GF-D8 (cell line): ENCODE measurements at regions not wholly inside any gene's neighbourhood (a gene's known extent, or its start where the extent isn't known, plus 50 kb on each side); places are given as distances from the start of the nearest gene placed in this dataset.
"Not testable (repeated sequence)": the region's sequence is repeated elsewhere in the genome, so short reads cannot be mapped to it uniquely, and the experiment has no call there.

Experiments
- DNase-seq: peaks from one replicate; lab custom pipeline; 2025; lab: John Stamatoyannopoulos, UW

- DNase-seq: no peak
Observed at GRCh38 chr12:73529231-73529630, 1008.4 kb upstream of the ATXN7L3B start.

GRCh38 chr12:73529954-73530353 is 1007.7 kb upstream of the ATXN7L3B start:
- no peak for DNase-seq

- no peak for DNase-seq
Observed at GRCh38 chr12:73531752-73532151, 1005.9 kb upstream of the ATXN7L3B start.

- no peak for DNase-seq
Observed at GRCh38 chr12:73547421-73547820, 990.2 kb upstream of the ATXN7L3B start.

- no peak for DNase-seq
Observed at GRCh38 chr12:73585136-73585535, 952.5 kb upstream of the ATXN7L3B start.

GRCh38 chr12:73589220-73589619 is 948.4 kb upstream of the ATXN7L3B start:
- DNase-seq: no peak

- no peak for DNase-seq
Observed at GRCh38 chr12:73598626-73599025, 939.0 kb upstream of the ATXN7L3B start.

GRCh38 chr12:73599268-73599667 is 938.4 kb upstream of the ATXN7L3B start:
- DNase-seq: no peak

- not testable (repeated sequence) for DNase-seq
Observed at GRCh38 chr12:73605925-73606324, 931.7 kb upstream of the ATXN7L3B start.

- no peak for DNase-seq
Observed at GRCh38 chr12:73612551-73612950, 925.1 kb upstream of the ATXN7L3B start.

GRCh38 chr12:73623421-73623820 is 914.2 kb upstream of the ATXN7L3B start:
- no peak for DNase-seq

GRCh38 chr12:73625226-73625625 is 912.4 kb upstream of the ATXN7L3B start:
- no peak for DNase-seq

GRCh38 chr12:73629171-73629570 is 908.5 kb upstream of the ATXN7L3B start:
- DNase-seq: no peak

- DNase-seq: no peak
Observed at GRCh38 chr12:73629893-73630831, 907.5 kb upstream of the ATXN7L3B start.

GRCh38 chr12:73632191-73632590 is 905.4 kb upstream of the ATXN7L3B start:
- DNase-seq: no peak

GRCh38 chr12:73632661-73633060 is 905.0 kb upstream of the ATXN7L3B start:
- no peak for DNase-seq

GRCh38 chr12:73639397-73639796 is 898.2 kb upstream of the ATXN7L3B start:
- DNase-seq: not testable (repeated sequence)

- no peak for DNase-seq
Observed at GRCh38 chr12:73656375-73656774, 881.3 kb upstream of the ATXN7L3B start.

GRCh38 chr12:73659802-73660201 is 877.8 kb upstream of the ATXN7L3B start:
- no peak for DNase-seq

- DNase-seq: no peak
Observed at GRCh38 chr12:73665193-73665592, 872.4 kb upstream of the ATXN7L3B start.

- not testable (repeated sequence) for DNase-seq
Observed at GRCh38 chr12:73671550-73671949, 866.1 kb upstream of the ATXN7L3B start.

GRCh38 chr12:73677520-73678291 is 859.9 kb upstream of the ATXN7L3B start:
- DNase-seq: no peak

- DNase-seq: no peak
Observed at GRCh38 chr12:73678335-73678734, 859.3 kb upstream of the ATXN7L3B start.
